Limb (tissue), 2 donors: ENCODE measurements at regions not wholly inside any gene's neighbourhood (a gene's known extent, or its start where the extent isn't known, plus 50 kb on each side); places are given as distances from the start of the nearest gene placed in this dataset.
A peak's percentile ranks its signal among the peaks of the same experiment; 100 is the strongest.

Source experiments
- DNase-seq, 2 donors: peaks; one replicate each; pipeline ENCODE4 v3.0.0-alpha.2; 2016; ENCODE audit errors: extremely low spot score in 2 of 2

- DNase-seq = peak in 1 of 2 donors; percentile 60
Measured at GRCh38 chr7:91323626-91324158, 59.5 kb downstream of the FZD1 start.

GRCh38 chr7:91324663-91325062 lies 60.4 kb downstream of the FZD1 start:
- DNase-seq = no peak

DNA sequence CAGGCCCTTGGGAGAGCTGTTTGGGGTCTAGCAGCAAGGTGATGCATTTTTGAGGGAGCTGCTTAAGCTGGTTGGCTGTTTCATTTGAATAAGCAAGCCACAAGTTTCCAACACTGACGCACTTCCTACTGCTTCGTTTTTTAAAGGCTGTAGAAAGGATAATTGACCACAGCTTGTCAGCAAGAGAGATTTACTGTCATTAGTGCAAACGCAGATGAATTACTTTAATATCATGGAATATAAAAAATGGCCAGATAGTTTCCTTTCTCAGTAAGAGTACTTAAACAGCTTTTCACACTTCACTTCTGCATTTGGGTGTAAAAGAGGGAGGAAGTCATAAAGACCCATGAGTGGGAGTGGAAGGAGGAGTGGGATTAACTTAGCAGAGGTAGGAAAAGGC lies 61.5 kb downstream of the FZD1 start:
- DNase-seq = peak in 1 of 2 donors; percentile 52

- DNase-seq = no peak
Measured at GRCh38 chr7:91326516-91327199, 62.4 kb downstream of the FZD1 start.

GRCh38 chr7:91327346-91327745 lies 63.1 kb downstream of the FZD1 start:
- no peak for DNase-seq

GRCh38 chr7:91329571-91329970 lies 65.3 kb downstream of the FZD1 start:
- DNase-seq = no peak

DNA sequence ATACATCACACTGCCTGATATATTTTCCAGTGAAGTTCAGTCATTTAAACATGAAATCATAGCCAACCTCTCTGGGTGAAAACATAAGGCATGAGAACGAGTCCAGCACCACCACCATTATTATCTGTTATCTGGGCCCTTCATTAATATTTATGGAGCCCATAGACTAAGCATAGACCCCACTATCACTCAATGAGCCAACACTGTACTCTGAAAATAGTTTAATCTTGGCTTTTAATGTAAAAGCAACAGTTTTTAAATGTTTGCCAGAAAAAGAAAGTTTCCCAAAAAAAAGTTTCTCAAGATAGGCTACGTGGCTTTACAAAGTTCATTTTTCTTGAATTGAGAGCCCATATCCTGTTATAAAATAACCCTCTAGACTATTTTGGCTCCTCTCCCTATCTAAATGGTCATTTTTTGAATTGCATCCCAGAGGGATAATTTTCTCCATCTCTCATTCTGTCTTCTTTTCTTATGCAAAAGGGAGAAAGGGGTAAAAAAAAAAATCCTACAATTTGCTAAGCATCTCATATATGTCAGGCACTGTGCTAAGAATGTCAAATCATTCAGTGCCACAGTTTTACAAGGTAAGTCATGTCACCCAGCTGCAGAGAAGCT lies 66.1 kb downstream of the FZD1 start:
- DNase-seq = no peak

DNA sequence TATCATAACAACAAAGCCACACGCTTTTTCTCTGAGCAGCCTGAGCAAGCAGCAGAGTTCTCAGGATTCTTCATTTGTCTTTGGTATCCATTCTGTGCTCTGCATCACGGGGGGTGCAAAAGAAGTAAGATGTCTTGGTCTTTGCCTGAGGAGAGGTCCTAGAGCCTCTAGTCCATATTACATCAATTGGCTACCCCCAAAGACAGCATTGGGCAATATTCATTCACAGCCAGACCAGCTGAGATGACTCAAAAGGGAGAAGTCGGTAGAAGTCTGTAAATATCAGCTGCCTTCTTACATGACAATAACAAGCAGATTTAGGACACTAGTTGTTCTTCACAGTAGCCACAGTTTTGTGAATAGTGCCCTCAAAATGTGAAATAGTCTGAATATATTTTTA lies 66.6 kb downstream of the FZD1 start:
- DNase-seq = no peak

DNA sequence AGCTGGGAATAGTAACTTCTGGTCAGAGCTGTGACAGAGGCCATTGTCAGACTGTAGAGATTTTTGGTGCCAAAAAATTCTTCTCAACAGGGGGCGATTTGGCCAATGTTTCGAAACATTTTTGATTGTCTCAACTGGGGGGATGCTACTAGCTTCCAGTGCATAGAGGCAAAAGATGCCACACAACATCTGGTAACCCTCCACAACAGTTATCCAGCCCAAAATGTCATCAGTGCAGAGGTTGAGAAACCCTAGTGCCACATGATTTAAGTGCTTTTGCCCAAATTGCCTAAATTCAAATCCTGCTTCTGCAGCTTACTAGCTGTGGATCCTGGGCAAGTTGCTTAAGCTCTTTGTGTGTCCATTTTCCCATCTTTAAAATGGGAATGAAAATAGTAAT lies 71.9 kb downstream of the FZD1 start:
- no peak for DNase-seq

DNA sequence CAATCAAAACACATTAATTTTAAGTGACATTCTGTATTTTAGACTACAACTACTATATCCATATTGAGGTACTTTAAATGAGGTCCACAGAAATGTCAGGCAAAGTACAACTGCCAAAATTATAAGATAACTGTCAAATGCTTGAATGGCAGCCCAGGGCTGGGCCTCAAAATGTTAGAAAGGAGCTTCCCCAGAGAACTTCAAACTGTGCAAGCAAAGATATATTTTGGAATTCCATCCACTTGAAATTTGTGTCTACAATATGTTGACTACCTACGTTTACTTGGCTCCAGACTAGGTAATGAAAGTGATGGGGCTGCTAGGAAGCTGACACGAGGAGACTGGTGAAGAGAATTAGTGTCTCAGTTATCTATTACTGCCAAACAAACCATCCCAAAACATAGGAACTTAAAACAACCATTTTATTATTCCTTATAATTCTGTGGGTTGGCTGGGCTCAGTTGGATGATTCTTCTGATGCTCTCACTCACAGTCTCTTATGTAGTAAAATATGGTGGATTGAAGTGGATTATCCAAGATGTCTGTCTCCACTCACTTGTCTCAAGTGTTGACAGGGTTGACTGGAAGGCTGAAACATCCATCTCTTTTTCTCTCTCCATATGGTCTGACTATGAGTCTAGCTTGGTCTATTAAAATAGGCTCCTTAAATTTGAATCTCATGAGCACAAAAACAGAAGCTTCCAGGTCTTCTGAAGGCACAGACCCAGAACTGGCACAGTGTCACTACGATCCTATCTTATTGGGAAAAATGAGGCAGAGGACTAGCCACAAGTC lies 74.2 kb downstream of the FZD1 start:
- no peak for DNase-seq

GRCh38 chr7:91342346-91342745 lies 78.1 kb downstream of the FZD1 start:
- no peak for DNase-seq

GRCh38 chr7:91343420-91343960 lies 79.3 kb downstream of the FZD1 start:
- no peak for DNase-seq

DNA sequence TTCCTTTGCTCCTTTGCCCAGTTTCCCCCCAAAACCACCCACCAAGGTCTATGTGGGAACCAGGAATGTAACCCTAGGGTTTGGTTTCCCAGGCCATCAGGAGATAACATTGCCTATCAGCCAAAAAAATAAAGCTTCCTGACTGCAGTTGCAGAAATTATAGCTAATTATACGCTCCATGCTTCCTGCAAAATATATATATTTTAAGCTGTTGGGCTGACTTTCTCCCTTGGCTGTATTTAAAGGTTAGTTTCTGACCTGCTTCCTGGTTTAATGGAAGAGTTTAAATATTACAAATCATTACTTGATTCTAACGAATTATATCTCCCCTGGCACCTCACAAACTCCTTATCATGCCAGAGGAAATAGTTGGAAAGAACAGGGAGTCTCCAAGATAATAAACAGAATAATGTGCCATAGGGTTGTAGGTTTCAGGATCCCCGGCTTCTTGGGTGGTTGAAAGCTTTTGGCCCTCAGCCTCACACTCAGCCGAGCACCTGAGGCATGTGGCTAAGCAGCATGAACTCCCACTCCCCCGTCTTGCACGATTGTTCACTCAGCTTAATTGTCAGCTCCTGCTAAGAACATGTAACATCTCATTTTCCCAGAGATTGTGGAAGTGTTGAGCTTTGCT lies 79.9 kb downstream of the FZD1 start:
- no peak for DNase-seq

DNA sequence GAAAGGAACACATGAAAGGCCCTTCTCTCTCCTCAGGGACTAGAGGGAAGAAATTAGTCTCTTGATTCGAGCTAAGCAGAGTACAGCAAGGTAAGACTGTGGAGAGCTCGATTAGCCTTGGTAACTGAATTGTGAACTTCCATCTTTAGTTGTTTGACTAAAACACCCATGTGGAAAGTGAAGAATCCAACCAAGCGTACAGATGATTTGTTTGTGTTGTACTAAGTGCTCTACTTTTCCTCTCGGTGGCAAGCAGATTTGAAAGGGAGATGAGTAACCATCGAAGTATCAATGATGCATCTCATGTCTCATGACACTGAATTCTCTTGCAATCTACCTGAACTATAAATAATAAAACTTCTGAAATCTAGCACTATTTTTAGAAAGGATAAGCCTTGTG lies 80.7 kb downstream of the FZD1 start:
- DNase-seq = no peak

GRCh38 chr7:91345449-91345848 lies 81.2 kb downstream of the FZD1 start:
- no peak for DNase-seq

DNA sequence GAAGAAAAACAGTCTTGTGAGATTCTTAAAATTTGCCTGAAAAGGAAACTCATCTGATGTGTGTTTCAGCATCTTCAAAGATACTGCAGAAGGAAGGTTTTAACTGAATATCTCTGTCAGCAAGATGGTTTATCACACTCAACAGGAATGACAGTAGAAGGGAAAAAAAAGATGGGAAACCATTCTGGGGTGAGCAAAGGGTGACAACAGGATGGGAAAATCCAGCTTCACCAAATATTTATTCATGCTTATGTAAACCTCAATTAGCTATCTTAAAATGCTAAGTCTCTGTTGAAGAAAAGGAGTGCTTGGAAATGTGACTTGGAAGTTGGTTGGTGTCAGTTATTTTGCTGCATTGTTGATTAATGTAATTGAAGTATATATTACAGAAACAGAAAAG lies 82.2 kb downstream of the FZD1 start:
- DNase-seq = no peak

DNA sequence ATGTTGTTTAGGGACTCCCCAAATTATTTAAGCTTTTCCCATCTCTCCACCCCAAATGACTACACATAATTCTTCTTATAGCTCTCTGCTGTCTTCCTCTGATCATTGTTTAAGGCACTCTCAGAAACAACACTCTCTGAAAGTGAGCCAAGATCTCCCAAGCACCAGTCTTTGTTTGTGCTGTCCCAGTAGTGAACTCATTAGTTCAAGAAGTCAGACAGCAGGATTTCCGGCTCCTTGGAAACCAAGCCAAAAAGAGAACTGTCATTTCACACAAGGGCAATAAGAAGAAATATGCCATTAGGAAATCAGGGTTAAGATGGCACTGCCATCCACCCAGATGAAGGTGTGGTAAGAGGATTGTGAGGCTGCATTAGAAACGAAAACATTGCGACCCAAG lies 83.1 kb downstream of the FZD1 start:
- no peak for DNase-seq

- DNase-seq = no peak
Measured at GRCh38 chr7:91348711-91349110, 84.5 kb downstream of the FZD1 start.

- no peak for DNase-seq
Measured at GRCh38 chr7:91351374-91351773, 87.1 kb downstream of the FZD1 start.

GRCh38 chr7:91352091-91352490 lies 87.9 kb downstream of the FZD1 start:
- DNase-seq = no peak

GRCh38 chr7:91353848-91354247 lies 89.6 kb downstream of the FZD1 start:
- DNase-seq = peak in 1 of 2 donors; percentile 46
